ENCODE measurements at regions not wholly inside any gene's neighbourhood (a gene's known extent, or its start where the extent isn't known, plus 50 kb on each side); places are given as distances from the start of the nearest gene placed in this dataset.

DNA sequence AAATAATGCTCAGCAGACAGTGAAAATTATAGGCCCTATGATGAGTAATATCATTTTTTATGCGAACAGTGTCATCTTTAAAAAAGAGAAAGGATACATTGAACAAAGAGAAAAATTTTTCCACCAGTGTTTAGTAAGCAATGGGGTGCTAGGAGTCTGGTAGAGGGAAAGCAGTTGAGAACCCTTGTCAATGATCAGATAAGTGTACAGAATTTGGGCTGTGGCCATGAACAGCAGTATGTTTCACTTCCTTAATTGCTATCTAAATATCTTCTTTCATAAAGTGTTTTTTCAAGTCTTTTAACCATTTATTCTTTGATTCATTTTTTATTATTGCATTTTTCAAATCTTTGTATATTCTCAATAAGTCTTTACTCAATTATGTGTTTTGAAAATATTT lies 750.7 kb upstream of the KCND2 start:
- intact Hi-C loops (cut with DNase I) = no loop called here
- Histone ChIP-seq H3K4me1 (replicated peaks) (no peaks in the 10 kb centered on the region), H3K27ac (no peak overlapping the region), H3K27me3 (replicated peaks; ENCODE audit: insufficient read depth) (no peaks in the 10 kb centered on the region), H3K9me3 (no peaks in the 10 kb centered on the region), H3K36me3 (no peaks in the 10 kb centered on the region), H3K4me3 (no peak overlapping the region)
- TF ChIP-seq POLR2A (IDR thresholded peaks at IDR 0.05) (no peak), POLR2AphosphoS5 (IDR thresholded peaks at IDR 0.05) (no peak)
- TF ChIP-seq, protein P1, sequence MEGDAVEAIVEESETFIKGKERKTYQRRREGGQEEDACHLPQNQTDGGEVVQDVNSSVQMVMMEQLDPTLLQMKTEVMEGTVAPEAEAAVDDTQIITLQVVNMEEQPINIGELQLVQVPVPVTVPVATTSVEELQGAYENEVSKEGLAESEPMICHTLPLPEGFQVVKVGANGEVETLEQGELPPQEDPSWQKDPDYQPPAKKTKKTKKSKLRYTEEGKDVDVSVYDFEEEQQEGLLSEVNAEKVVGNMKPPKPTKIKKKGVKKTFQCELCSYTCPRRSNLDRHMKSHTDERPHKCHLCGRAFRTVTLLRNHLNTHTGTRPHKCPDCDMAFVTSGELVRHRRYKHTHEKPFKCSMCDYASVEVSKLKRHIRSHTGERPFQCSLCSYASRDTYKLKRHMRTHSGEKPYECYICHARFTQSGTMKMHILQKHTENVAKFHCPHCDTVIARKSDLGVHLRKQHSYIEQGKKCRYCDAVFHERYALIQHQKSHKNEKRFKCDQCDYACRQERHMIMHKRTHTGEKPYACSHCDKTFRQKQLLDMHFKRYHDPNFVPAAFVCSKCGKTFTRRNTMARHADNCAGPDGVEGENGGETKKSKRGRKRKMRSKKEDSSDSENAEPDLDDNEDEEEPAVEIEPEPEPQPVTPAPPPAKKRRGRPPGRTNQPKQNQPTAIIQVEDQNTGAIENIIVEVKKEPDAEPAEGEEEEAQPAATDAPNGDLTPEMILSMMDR (IDR thresholded peaks at IDR 0.05) = no peak
- DNase-seq (ENCODE audit: low spot score) = no peak
- WGBS = 81% methylated on average over 1 of the region's 1 CpG

DNA sequence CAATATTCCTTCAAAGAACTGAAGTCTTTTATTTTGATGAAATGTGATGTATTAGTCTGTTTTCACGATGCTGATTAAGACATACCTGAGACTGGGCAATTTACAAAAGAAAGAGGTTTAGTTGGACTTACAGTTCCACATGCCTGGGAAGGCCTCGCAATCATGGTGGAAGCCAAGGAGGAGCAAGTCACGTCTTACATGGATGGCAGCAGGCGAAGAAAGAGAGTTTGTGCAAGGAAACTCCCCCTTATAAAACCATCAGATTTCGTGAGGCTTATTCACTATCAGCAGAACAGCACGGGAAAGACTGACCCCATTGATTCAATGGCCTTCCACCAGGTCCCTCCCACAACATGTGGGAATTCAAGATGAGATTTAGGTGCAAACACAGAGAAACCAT lies 750.3 kb upstream of the KCND2 start:
- no peak overlapping the region for H3K27ac ChIP-seq
- DNase-seq (ENCODE audit: low spot score) = no peak
- no peaks in the 10 kb centered on the region for H3K27me3 ChIP-seq (replicated peaks; ENCODE audit: insufficient read depth)
- TF ChIP-seq POLR2A (IDR thresholded peaks at IDR 0.05) (no peak), POLR2AphosphoS5 (IDR thresholded peaks at IDR 0.05) (no peak)
- TF ChIP-seq, protein P1 (IDR thresholded peaks at IDR 0.05) = no peak
- intact Hi-C loops (cut with DNase I) = no loop called here
- H3K4me1 ChIP-seq (replicated peaks) = no peaks in the 10 kb centered on the region
- WGBS = 87% methylated on average over 6 of the region's 6 CpGs
- no peaks in the 10 kb centered on the region for H3K36me3 ChIP-seq
- no peak overlapping the region for H3K4me3 ChIP-seq
- H3K9me3 ChIP-seq = no peaks in the 10 kb centered on the region

DNA sequence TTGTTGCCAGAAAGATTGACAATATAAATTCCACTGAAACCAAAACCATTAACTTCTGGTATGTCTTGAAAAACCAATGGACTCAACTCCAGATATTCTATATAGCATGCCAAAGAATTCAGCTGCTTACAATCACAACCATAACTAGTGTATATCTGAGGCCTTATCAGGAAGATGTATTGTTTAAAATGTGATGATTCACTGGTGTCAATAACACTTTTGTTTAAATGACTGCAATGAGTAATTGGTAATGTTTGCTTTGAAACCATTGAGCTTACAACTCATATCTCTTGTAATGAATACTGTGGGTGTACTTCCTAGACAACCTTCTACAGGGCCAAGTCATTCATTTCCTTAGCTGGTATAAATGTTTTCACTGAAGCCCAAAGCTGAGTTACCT lies 727.9 kb upstream of the KCND2 start:
- no peaks in the 10 kb centered on the region for H3K9me3 ChIP-seq
- H3K4me3 ChIP-seq = no peak overlapping the region
- no peaks in the 10 kb centered on the region for H3K36me3 ChIP-seq
- intact Hi-C loops (cut with DNase I) = no loop called here
- H3K27me3 ChIP-seq (replicated peaks; ENCODE audit: insufficient read depth) = no peaks in the 10 kb centered on the region
- no peaks in the 10 kb centered on the region for H3K4me1 ChIP-seq (replicated peaks)
- no peak overlapping the region for H3K27ac ChIP-seq
- DNase-seq (ENCODE audit: low spot score) = no peak
- no peak for TF ChIP-seq POLR2A (IDR thresholded peaks at IDR 0.05)
- TF ChIP-seq, protein P1 (IDR thresholded peaks at IDR 0.05) = no peak
- no peak for TF ChIP-seq POLR2AphosphoS5 (IDR thresholded peaks at IDR 0.05)

DNA sequence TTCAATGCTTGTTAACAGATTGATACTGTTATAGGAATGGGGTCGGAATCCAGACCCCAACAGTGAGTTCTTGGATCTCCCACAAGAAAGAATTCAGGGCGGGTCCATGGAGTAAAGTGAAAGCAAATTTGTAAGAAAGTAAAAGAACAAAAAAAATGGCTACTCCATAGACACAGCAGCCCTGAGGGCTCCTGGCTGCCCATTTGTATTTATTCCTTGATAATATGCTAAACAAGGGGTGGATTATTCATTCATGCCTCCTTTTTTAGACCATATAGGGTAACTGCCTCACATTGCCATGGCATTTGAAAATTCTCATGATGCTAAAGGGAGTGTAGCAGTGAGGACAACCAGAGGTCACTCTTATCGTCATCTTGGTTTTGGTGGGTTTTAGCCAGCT lies 717.2 kb upstream of the KCND2 start:
- Histone ChIP-seq H3K36me3 (no peaks in the 10 kb centered on the region), H3K4me3 (no peak overlapping the region), H3K9me3 (no peaks in the 10 kb centered on the region), H3K4me1 (replicated peaks) (no peaks in the 10 kb centered on the region), H3K27me3 (replicated peaks; ENCODE audit: insufficient read depth) (no peaks in the 10 kb centered on the region), H3K27ac (no peak overlapping the region)
- WGBS = 94% methylated on average over 3 of the region's 3 CpGs
- TF ChIP-seq POLR2A (IDR thresholded peaks at IDR 0.05) (no peak), POLR2AphosphoS5 (IDR thresholded peaks at IDR 0.05) (no peak)
- TF ChIP-seq, protein P1 (IDR thresholded peaks at IDR 0.05) = no peak
- intact Hi-C loops (cut with DNase I) = loop anchor here (2.0 kb wide), 1 partner anchor 21 kb away; no protein-coding TSS in a partner anchor
- no peak for DNase-seq (ENCODE audit: low spot score)

DNA sequence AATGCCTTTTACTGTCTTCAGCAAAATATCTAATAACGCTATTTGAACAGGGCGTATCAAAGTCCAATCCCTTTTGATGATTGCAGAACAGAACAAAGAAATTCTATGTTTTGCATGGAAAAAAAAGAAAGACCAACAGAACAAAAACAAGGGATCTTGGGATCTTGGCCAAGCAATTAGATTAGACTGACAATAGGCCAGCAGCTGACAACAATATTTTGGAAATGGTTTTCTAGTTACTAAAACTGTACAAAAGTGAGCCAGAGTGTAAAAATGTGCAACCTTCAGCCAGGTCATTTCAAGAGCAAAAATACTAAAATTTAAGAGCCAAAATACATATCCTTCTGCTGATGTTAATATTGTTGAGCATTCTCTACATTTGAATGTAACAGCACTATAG lies 716.5 kb upstream of the KCND2 start:
- WGBS = 91% methylated on average over 2 of the region's 2 CpGs
- TF ChIP-seq, protein P1 (IDR thresholded peaks at IDR 0.05) = no peak
- TF ChIP-seq POLR2AphosphoS5 (IDR thresholded peaks at IDR 0.05) = no peak
- TF ChIP-seq POLR2A (IDR thresholded peaks at IDR 0.05) = no peak
- intact Hi-C loops (cut with DNase I) = no loop called here
- Histone ChIP-seq H3K4me1 (replicated peaks) (no peaks in the 10 kb centered on the region), H3K27ac (no peak overlapping the region), H3K9me3 (no peaks in the 10 kb centered on the region), H3K27me3 (replicated peaks; ENCODE audit: insufficient read depth) (no peaks in the 10 kb centered on the region), H3K36me3 (no peaks in the 10 kb centered on the region), H3K4me3 (no peak overlapping the region)
- no peak for DNase-seq (ENCODE audit: low spot score)
